Keratinocyte (primary cell): ENCODE measurements at regions not wholly inside any gene's neighbourhood (a gene's known extent, or its start where the extent isn't known, plus 50 kb on each side); places are given as distances from the start of the nearest gene placed in this dataset.

ENCODE experiments used
- DNase-seq: peaks from one replicate; pipeline ENCODE4 v3.0.0-alpha.2; 2011; ENCODE audit warnings: low read depth, missing footprints, low spot score
- FAIRE-seq: peaks from 2 replicates; lab custom pipeline; 2011; peaks lifted over from hg19 to GRCh38; lab: Jason Lieb, UNC
- H2AFZ ChIP-seq: 2 replicates; pipeline ENCODE4 v1.6.0; 2012; ENCODE audit warnings: low read length, control low read depth, inconsistent platforms; ENCODE audit not compliant: control insufficient read depth
- H3K27ac ChIP-seq: 2 replicates; pipeline ENCODE4 v1.5.1; 2011; ENCODE audit warnings: low read length; ENCODE audit not compliant: control insufficient read depth, insufficient read depth
- H3K27me3 ChIP-seq: 3 replicates; pipeline ENCODE4 v1.6.0; 2011; ENCODE audit warnings: low read length; ENCODE audit not compliant: control insufficient read depth, insufficient read depth; ENCODE audit errors: extremely low read depth
- H3K36me3 ChIP-seq, 2 experiments: 2 replicates in 1 of 2; 3 replicates in 1 of 2; pipeline ENCODE4 v1.5.1; 2011; ENCODE audit warnings: low read length in 2 of 2, mild to moderate bottlenecking in 1 of 2; ENCODE audit not compliant: control insufficient read depth in 2 of 2, insufficient read depth in 2 of 2; ENCODE audit errors: extremely low read depth in 1 of 2
- H3K4me1 ChIP-seq: 3 replicates; pipeline ENCODE4 v1.5.1; 2011; ENCODE audit warnings: low read length; ENCODE audit not compliant: control insufficient read depth, insufficient read depth; ENCODE audit errors: extremely low read depth
- H3K4me2 ChIP-seq: 3 replicates; pipeline ENCODE4 v1.6.0; 2011; ENCODE audit warnings: low read depth, low read length; ENCODE audit not compliant: control insufficient read depth, insufficient read depth; ENCODE audit errors: extremely low read depth
- H3K4me3 ChIP-seq, 3 experiments: fragments of 200-600 bp in 1 of 3; sonication (generic) in 1 of 3; 2 replicates in 2 of 3; 3 replicates in 1 of 3; pipeline ENCODE4 v1.5.1; 2011 to 2016; ENCODE audit warnings: low read length in 3 of 3, mild to moderate bottlenecking in 3 of 3, control low read depth in 2 of 3, inconsistent platforms in 1 of 3, low read depth in 1 of 3, mixed read lengths in 1 of 3, mixed run types in 1 of 3, moderate library complexity in 1 of 3; ENCODE audit not compliant: control insufficient read depth in 2 of 3, insufficient read depth in 2 of 3; ENCODE audit errors: extremely low read depth in 1 of 3
- H3K79me2 ChIP-seq: 2 replicates; pipeline ENCODE4 v1.6.0; 2012; ENCODE audit warnings: low read length; ENCODE audit not compliant: control insufficient read depth, insufficient read depth
- H3K9ac ChIP-seq: 3 replicates; pipeline ENCODE4 v1.6.0; 2011; ENCODE audit warnings: low read length; ENCODE audit not compliant: control insufficient read depth, insufficient read depth; ENCODE audit errors: extremely low read depth
- H3K9me1 ChIP-seq: 3 replicates; pipeline ENCODE4 v1.6.0; 2011; ENCODE audit warnings: low read length; ENCODE audit not compliant: control insufficient read depth, insufficient read depth; ENCODE audit errors: extremely low read depth
- H3K9me3 ChIP-seq: 2 replicates; pipeline ENCODE4 v1.5.1; 2012; ENCODE audit warnings: low read depth, low read length; ENCODE audit not compliant: control insufficient read depth
- H4K20me1 ChIP-seq: 3 replicates; pipeline ENCODE4 v1.6.0; 2011; ENCODE audit warnings: low read length; ENCODE audit not compliant: control insufficient read depth, insufficient read depth; ENCODE audit errors: extremely low read depth
- CTCF ChIP-seq, 3 experiments: IDR thresholded peaks in 1 of 3; conservative IDR thresholded peaks in 1 of 3; optimal IDR thresholded peaks in 1 of 3; 2 replicates in 2 of 3; 3 replicates in 1 of 3; pipeline versions ENCODE3 to v1.5.1; 2011; ENCODE audit warnings: low read length in 3 of 3, mild to moderate bottlenecking in 3 of 3, moderate library complexity in 2 of 3, control low read depth in 1 of 3, inconsistent platforms in 1 of 3; ENCODE audit not compliant: insufficient read depth in 2 of 3; ENCODE audit errors: extremely low read depth in 1 of 3
- EZH2 ChIP-seq: IDR thresholded peaks from one replicate; pipeline ENCODE4 v1.6.1; 2012; ENCODE audit warnings: inconsistent platforms, mild to moderate bottlenecking, low read length, moderate library complexity
- dilution Hi-C: fragments of 300-500 bp; cut with MboI; formaldehyde crosslinking; loops from one replicate; pipeline ENCODE4 v1.7.0; 2020; ENCODE audit warnings: low sequenced_read_pairs; ENCODE audit not compliant: extremely low pct_ligation_motif_present

GRCh38 chr9:19725970-19726369, 62.9 kb downstream of the SLC24A2 start:
- Histone ChIP-seq H3K4me2 (no peak overlapping the region), H3K4me3 (no peak overlapping the region), H3K36me3 (no peaks in the 10 kb centered on the region), H4K20me1 (no peaks in the 10 kb centered on the region), H3K27ac (no peak overlapping the region), H3K9ac (no peak overlapping the region), H3K4me1 (no peaks in the 10 kb centered on the region), H3K79me2 (no peaks in the 10 kb centered on the region), H3K9me1 (no peaks in the 10 kb centered on the region), H3K27me3 (no peaks in the 10 kb centered on the region), H2AFZ (no peak overlapping the region), H3K9me3 (no peaks in the 10 kb centered on the region)
- no peak for DNase-seq
- TF ChIP-seq EZH2 (no peak), CTCF (optimal IDR thresholded peaks at IDR 0.05 in 1 of 3, IDR thresholded peaks at IDR 0.05 in 1 of 3, conservative IDR thresholded peaks at IDR 0.05 in 1 of 3; ENCODE audit: extremely low read depth in 1 of 3, insufficient read depth in 2 of 3, low read length in 3 of 3) (no peak)
- no peak for FAIRE-seq
- dilution Hi-C loops, result no loop called here

DNA sequence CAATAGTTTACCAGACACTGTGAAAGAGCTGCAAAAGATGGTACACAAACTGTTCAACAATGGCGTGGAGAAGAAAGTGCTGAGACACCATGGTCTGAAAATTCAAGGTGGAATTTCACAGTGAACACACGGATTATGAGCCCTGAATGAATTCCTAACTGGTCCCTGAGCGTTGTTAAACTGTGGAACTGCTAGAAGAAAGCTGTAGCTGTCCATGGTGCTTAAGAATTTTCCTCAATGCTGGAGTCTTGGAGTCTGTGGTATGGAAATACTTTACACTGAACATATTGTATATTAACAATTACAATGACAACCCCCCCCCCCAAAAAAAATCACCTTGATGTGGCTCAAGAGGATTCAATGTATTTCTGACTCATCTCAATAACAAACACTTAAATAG, 68.5 kb downstream of the SLC24A2 start:
- H3K9me3 ChIP-seq, result no peaks in the 10 kb centered on the region
- H3K79me2 ChIP-seq, result no peaks in the 10 kb centered on the region
- H4K20me1 ChIP-seq, result no peaks in the 10 kb centered on the region
- H3K4me2 ChIP-seq, result no peak overlapping the region
- H3K4me3 ChIP-seq, result no peak overlapping the region
- FAIRE-seq, result peak; percentile 57
- dilution Hi-C loops, result no loop called here
- no peaks in the 10 kb centered on the region for H3K9me1 ChIP-seq
- DNase-seq, result no peak
- H3K27me3 ChIP-seq, result no peaks in the 10 kb centered on the region
- H3K36me3 ChIP-seq, result no peaks in the 10 kb centered on the region
- H3K4me1 ChIP-seq, result no peaks in the 10 kb centered on the region
- no peak for TF ChIP-seq EZH2
- no peak for TF ChIP-seq CTCF (optimal IDR thresholded peaks at IDR 0.05 in 1 of 3, IDR thresholded peaks at IDR 0.05 in 1 of 3, conservative IDR thresholded peaks at IDR 0.05 in 1 of 3; ENCODE audit: extremely low read depth in 1 of 3, insufficient read depth in 2 of 3, low read length in 3 of 3)
- no peak overlapping the region for H3K9ac ChIP-seq
- no peak overlapping the region for H2AFZ ChIP-seq
- no peak overlapping the region for H3K27ac ChIP-seq
